OCI-LY1 (cell line): ENCODE measurements at regions not wholly inside any gene's neighbourhood (a gene's known extent, or its start where the extent isn't known, plus 50 kb on each side); places are given as distances from the start of the nearest gene placed in this dataset.

Experiments used
- EZH2 ChIP-seq: fragments of 200-600 bp; sonication (generic), shearing (Covaris generic); IDR thresholded peaks from 2 replicates; pipeline ENCODE4 v1.8.0; 2017; ENCODE audit warnings: borderline replicate concordance, mixed run types, mild to moderate bottlenecking, antibody characterized with exemption, low read length, moderate library complexity, mixed read lengths
- TF ChIP-seq, protein P1 (sequence below): fragments of 200-600 bp; sonication (generic), shearing (Covaris generic); IDR thresholded peaks from 2 replicates; pipeline ENCODE4 v1.5.1; 2017; ENCODE audit warnings: mild to moderate bottlenecking, antibody characterized with exemption, low read length, moderate library complexity, mixed read lengths

DNA sequence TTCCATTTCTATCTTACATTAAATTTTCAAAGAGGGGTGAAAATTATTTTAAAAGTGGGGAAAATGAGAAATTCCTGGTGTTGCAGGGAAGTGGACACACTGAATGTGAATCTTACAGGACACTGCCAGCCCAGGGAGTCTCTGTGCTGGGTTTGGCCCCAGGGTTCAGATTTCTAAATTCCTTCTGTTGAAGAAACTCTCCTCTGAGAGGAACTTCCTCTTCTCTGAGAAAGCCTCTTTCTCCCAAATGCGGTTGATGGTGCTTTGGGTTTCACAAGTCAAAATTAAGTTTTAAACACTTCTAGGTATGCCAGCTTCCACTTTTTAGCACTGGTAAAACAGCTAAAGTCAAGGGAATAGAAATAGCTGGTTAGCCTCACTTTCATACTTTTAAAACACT, 317.9 kb upstream of the ITGA1 start:
- TF ChIP-seq, protein P1, sequence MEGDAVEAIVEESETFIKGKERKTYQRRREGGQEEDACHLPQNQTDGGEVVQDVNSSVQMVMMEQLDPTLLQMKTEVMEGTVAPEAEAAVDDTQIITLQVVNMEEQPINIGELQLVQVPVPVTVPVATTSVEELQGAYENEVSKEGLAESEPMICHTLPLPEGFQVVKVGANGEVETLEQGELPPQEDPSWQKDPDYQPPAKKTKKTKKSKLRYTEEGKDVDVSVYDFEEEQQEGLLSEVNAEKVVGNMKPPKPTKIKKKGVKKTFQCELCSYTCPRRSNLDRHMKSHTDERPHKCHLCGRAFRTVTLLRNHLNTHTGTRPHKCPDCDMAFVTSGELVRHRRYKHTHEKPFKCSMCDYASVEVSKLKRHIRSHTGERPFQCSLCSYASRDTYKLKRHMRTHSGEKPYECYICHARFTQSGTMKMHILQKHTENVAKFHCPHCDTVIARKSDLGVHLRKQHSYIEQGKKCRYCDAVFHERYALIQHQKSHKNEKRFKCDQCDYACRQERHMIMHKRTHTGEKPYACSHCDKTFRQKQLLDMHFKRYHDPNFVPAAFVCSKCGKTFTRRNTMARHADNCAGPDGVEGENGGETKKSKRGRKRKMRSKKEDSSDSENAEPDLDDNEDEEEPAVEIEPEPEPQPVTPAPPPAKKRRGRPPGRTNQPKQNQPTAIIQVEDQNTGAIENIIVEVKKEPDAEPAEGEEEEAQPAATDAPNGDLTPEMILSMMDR = no peak
- TF ChIP-seq EZH2 = no peak
